ENCODE measurements at regions not wholly inside any gene's neighbourhood (a gene's known extent, or its start where the extent isn't known, plus 50 kb on each side); places are given as distances from the start of the nearest gene placed in this dataset.
"Not testable (repeated sequence)": the region's sequence is repeated elsewhere in the genome, so short reads cannot be mapped to it uniquely, and the experiment has no call there.

DNA sequence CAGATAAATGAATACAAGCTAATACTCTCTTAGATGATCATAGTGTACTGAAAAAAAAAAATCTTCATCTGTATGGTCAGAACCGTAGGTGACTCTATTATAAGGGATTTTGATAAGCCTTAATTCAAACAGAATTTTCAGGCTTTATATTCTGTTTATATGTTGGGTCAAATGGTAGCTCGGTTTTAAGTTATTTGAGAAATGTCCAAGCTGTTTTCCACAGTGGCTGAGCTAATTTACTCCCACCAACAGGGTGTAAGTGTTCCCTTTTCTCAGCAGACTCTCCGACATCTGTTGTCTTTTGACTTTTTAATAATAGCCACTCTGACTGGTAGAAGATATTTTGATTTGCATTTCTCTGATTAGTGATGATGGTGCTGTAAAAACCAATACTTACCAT lies 328.8 kb upstream of the MAGI2 start:
- TF ChIP-seq, protein P1, sequence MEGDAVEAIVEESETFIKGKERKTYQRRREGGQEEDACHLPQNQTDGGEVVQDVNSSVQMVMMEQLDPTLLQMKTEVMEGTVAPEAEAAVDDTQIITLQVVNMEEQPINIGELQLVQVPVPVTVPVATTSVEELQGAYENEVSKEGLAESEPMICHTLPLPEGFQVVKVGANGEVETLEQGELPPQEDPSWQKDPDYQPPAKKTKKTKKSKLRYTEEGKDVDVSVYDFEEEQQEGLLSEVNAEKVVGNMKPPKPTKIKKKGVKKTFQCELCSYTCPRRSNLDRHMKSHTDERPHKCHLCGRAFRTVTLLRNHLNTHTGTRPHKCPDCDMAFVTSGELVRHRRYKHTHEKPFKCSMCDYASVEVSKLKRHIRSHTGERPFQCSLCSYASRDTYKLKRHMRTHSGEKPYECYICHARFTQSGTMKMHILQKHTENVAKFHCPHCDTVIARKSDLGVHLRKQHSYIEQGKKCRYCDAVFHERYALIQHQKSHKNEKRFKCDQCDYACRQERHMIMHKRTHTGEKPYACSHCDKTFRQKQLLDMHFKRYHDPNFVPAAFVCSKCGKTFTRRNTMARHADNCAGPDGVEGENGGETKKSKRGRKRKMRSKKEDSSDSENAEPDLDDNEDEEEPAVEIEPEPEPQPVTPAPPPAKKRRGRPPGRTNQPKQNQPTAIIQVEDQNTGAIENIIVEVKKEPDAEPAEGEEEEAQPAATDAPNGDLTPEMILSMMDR (IDR thresholded peaks at IDR 0.05; ENCODE audit: insufficient read depth, missing control alignments), result no peak
- FAIRE-seq (no peak), DNase-seq (ENCODE audit: insufficient read length, low spot score) (no peak)

DNA sequence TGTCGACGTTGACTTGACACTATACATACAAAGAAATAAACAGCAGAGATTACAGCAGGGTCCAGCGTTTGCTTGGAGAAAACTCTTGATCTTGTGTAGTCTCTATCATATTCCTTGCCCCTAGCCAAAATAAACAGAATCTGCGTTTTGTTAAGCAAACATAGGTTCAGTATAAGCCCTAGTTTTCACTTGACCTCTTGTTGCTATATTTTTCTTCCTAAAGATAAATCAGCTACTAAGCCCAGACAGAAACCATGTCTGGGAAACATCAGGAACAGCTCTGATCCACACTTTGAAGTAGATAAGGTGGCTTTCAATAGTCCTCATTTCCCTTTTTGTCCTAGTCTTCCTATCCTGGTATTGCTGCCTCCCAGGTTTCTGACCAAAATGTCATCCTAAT lies 328.2 kb upstream of the MAGI2 start:
- DNase-seq (ENCODE audit: insufficient read length, low spot score), result no peak
- FAIRE-seq, result no peak
- TF ChIP-seq, protein P1 (IDR thresholded peaks at IDR 0.05; ENCODE audit: insufficient read depth, missing control alignments), result no peak

DNA sequence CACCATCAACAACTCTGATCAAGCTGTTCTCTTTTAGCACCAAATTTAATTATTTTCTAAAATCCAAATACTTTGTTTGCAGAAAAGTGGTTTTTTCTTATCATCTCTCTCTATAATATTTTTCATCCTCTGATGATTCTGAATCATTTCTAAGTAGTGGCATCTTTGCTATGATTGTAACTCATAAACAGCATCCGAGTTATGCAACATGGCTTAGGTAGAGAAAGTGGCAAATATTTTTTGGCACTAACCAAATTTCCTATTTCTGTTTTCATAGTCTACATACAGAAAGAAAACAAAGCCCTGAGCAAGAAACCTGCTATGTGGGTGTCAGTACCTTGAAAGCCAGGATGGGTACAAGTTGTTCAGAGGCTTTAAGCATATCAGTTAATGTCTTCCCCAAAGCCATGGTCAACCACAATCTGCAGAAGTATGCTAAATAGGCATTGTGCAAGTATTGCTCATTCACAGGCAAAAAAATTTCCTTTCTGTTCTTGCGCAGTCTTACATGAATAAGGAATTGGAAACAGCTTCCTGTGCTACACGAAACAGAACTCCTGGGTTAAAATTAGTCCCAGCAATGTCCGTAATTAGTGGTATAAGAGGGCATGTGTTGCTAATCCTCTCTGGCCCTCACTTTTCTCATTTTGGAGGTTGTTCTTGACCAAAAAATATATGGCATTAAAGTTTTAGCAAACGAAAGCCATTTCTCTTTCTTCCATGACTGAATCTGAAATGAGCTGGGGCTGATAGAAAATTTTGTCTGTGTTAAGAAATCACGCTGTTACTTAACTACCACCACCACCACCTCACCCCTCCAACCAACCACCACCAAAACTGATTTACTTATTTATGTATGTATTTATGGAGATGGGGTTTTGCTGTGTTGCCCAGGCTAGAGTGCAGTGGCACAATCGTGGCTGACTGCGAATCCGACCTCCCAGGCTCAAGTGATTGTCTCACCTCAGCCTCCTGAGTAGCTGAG lies 325.6 kb upstream of the MAGI2 start:
- DNase-seq (ENCODE audit: insufficient read length, low spot score), result no peak
- no peak for FAIRE-seq
- TF ChIP-seq, protein P1 (IDR thresholded peaks at IDR 0.05; ENCODE audit: insufficient read depth, missing control alignments), result no peak

DNA sequence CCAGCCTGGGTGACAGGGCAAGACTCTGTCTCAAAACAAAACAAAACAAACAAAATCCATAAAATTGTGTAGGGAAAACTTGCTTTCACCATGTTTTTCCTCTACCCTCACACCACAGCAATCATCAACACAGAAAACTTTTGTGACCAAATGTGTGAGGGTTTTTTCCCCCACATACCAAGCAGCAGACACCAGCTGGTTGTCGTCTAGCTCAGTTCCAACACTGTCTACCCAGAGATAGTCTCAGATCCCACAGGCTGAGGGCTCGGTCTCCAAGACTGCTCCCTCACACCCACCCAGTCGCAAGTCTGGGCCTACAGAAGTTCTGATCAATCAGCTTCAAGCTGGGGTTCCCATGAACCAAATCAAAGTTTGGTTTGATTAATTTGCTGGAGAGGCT lies 322.4 kb upstream of the MAGI2 start:
- FAIRE-seq, result no peak
- TF ChIP-seq, protein P1 (IDR thresholded peaks at IDR 0.05; ENCODE audit: insufficient read depth, missing control alignments), result no peak
- no peak for DNase-seq (ENCODE audit: insufficient read length, low spot score)

DNA sequence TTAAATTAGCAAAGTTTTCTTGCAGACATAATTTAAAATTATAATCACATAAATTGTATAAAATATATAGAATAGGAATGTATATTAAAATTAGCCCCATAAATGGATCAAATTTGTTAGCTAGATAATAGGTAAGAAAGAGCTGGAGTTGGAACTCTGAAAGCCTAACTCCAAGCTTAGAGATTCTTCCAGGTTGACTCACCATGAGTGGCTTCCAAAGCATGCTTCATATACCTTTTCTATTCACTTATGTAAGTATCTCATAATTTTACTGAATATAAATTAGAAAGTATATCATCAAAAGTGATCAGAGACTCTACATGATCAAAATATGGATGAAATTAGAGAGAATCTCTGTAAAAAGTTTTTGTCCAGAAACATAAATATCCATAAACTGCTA lies 320.7 kb upstream of the MAGI2 start:
- TF ChIP-seq, protein P1 (IDR thresholded peaks at IDR 0.05; ENCODE audit: insufficient read depth, missing control alignments), result no peak
- no peak for FAIRE-seq
- DNase-seq (ENCODE audit: insufficient read length, low spot score), result no peak

DNA sequence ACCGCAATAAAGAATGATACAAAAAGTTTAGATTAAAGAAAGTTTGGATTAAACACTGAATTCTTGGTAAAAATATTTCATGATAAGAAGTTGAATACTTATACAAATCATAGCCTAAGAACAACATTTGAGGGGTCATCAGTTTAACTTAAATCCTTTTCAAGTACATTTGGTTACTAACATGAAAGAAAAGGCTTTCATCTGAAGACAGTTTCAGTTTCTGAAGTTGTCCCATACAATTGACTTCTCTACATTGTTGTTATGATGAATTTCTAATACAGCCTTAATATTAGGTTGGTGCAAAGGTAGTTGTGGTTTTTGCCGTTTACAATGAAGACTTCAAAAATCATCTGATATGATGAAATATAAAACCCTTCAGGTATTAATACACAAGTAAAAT lies 317.5 kb upstream of the MAGI2 start:
- DNase-seq (ENCODE audit: insufficient read length, low spot score) (no peak), FAIRE-seq (no peak)
- TF ChIP-seq, protein P1 (IDR thresholded peaks at IDR 0.05; ENCODE audit: insufficient read depth, missing control alignments), result no peak

DNA sequence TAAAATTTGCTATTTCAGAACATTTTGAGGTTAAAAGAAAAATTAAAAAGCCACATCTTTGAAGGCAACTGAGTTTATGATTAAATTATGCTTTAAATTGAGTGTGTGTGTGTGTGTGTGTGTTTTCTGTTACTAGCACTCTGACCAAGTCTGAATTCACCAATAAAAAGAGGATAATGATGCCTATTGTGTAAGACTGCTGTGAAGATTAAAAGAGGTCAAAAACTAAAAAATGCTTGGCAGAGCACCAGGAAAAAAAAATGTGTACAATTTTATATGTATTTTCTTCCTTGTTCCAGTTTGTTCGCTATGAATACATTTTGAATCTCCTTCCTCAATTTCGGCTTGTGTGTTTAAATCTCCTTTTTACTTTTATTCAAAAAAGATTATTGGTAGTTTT lies 316.6 kb upstream of the MAGI2 start:
- FAIRE-seq (no peak), DNase-seq (ENCODE audit: insufficient read length, low spot score) (no peak)
- TF ChIP-seq, protein P1 (IDR thresholded peaks at IDR 0.05; ENCODE audit: insufficient read depth, missing control alignments), result no peak

DNA sequence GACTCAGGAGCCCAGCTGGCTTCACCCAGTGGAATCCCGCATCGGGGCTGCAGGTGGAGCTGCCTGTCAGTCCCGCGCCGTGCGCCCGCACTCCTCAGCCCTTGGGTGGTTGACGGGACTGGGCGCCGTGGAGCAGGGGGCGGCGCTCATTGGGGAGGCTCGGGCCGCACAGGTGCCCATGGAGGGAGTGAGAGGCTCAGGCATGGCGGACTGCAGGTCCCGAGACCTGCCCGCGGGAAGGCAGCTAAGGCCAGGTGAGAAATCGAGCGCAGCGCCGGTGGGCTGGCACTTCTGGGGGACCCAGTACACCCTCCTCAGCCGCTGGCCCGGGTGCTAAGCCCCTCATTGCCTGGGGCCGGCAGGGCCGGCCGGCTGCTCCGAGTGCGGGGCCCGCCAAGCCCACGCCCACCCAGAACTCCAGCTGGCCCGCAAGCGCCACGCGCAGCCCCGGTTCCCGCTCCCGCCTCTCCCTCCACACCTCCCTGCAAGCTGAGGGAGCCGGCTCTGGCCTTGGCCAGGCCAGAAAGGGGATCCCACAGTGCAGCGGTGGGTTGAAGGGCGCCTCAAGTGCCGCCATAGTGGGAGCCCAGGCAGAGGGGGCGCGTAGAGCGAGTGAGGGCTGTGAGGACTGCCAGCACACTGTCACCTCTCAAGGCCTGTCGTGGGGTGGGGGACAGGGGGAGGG lies 314.6 kb upstream of the MAGI2 start:
- FAIRE-seq; DNase-seq (ENCODE audit: insufficient read length, low spot score): not testable (repeated sequence)

DNA sequence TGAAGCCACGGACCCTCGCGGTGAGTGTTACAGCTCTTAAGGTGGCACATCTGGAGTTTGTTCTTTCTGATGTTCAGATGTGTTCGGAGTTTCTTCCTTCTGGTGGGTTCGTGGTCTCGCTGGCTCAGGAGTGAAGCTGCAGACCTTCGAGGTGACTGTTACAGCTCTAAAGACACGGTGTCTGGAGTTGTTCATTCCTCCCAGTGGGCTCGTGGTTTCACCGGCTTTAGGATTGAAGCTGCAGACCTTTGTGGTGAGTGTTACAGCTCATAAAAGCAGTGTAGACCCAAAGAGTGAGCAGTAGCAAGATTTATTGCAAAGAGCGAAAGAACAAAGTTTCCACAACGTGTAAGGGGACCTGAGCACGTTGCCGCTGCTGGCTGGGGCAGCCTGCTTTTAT lies 313.7 kb upstream of the MAGI2 start:
- FAIRE-seq; DNase-seq (ENCODE audit: insufficient read length, low spot score): not testable (repeated sequence)
